NCI-H1694 (cell line): ENCODE measurements at regions not wholly inside any gene's neighbourhood (a gene's known extent, or its start where the extent isn't known, plus 50 kb on each side); places are given as distances from the start of the nearest gene placed in this dataset.
A peak's percentile ranks its signal among the peaks of the same experiment; 100 is the strongest.

ENCODE experiments used
- DNase-seq: peaks from one replicate; lab custom pipeline; 2025; lab: John Stamatoyannopoulos, UW

- no peak for DNase-seq
These were observed 176.7 kb upstream of the CTTNBP2NL start for GRCh38 chr1:112219267-112219666.

- DNase-seq = no peak
These were observed 165.8 kb upstream of the CTTNBP2NL start for GRCh38 chr1:112230232-112230631.

- DNase-seq = no peak
These were observed 164.7 kb upstream of the CTTNBP2NL start for GRCh38 chr1:112231331-112231730.

GRCh38 chr1:112232848-112233247 lies 163.2 kb upstream of the CTTNBP2NL start:
- DNase-seq = no peak

- DNase-seq = no peak
These were observed 161.3 kb upstream of the CTTNBP2NL start for GRCh38 chr1:112234710-112235109.

GRCh38 chr1:112237983-112238545 lies 157.9 kb upstream of the CTTNBP2NL start:
- DNase-seq = no peak

- DNase-seq = no peak
These were observed 156.2 kb upstream of the CTTNBP2NL start for GRCh38 chr1:112239683-112240330.

GRCh38 chr1:112242470-112242869 lies 153.5 kb upstream of the CTTNBP2NL start:
- DNase-seq = no peak

GRCh38 chr1:112244131-112244530 lies 151.9 kb upstream of the CTTNBP2NL start:
- no peak for DNase-seq

GRCh38 chr1:112245114-112245513 lies 150.9 kb upstream of the CTTNBP2NL start:
- DNase-seq = no peak

GRCh38 chr1:112247036-112247597 lies 148.9 kb upstream of the CTTNBP2NL start:
- DNase-seq = peak; percentile 7

- DNase-seq = no peak
These were observed 148.1 kb upstream of the CTTNBP2NL start for GRCh38 chr1:112247961-112248360.

GRCh38 chr1:112250892-112251291 lies 145.1 kb upstream of the CTTNBP2NL start:
- DNase-seq = no peak

- DNase-seq = no peak
These were observed 144.1 kb upstream of the CTTNBP2NL start for GRCh38 chr1:112251766-112252506.

GRCh38 chr1:112253366-112253765 lies 142.6 kb upstream of the CTTNBP2NL start:
- DNase-seq = no peak

- no peak for DNase-seq
These were observed 140.9 kb upstream of the CTTNBP2NL start for GRCh38 chr1:112255080-112255479.

GRCh38 chr1:112256411-112256810 lies 139.6 kb upstream of the CTTNBP2NL start:
- DNase-seq = peak; percentile 43

GRCh38 chr1:112257043-112257835 lies 138.8 kb upstream of the CTTNBP2NL start:
- DNase-seq = no peak

- DNase-seq = no peak
These were observed 135.3 kb upstream of the CTTNBP2NL start for GRCh38 chr1:112260699-112261098.

- no peak for DNase-seq
These were observed 133.7 kb upstream of the CTTNBP2NL start for GRCh38 chr1:112262316-112262715.

GRCh38 chr1:112263042-112263441 lies 133.0 kb upstream of the CTTNBP2NL start:
- no peak for DNase-seq

- DNase-seq = no peak
These were observed 132.6 kb upstream of the CTTNBP2NL start for GRCh38 chr1:112263453-112263852.
